ENCODE measurements at regions not wholly inside any gene's neighbourhood (a gene's known extent, or its start where the extent isn't known, plus 50 kb on each side); places are given as distances from the start of the nearest gene placed in this dataset.

DNA sequence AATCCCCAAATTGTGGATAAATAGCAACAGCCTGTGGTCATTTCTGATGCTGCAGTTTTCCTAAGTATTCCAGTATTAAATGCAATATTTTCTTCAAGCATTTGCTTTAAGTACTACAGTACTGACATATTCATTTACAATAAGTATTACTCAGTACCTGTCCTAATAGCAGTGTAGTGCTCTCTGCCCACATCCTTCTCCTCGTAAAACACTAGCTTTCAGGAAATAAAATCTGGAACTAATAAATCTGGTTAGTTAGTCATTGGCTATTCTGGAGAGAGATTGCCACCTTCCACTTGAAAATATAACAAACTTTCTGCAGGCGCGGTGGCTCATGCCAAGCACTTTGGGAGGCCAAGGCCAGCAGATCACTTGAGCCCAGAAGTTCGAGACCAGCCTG lies 441.5 kb downstream of the PRKD1 start:
- H4K20me1 ChIP-seq (ENCODE audit: insufficient read depth, low read length), result no peaks in the 10 kb centered on the region
- H3K27ac ChIP-seq (ENCODE audit: low read depth in 1 of 2, low read length in 2 of 2), result no peak overlapping the region
- no peaks in the 10 kb centered on the region for H3K4me1 ChIP-seq (ENCODE audit: control insufficient read depth in 1 of 2, insufficient read depth in 2 of 2, low read length in 2 of 2)
- no peak overlapping the region for H3K4me3 ChIP-seq (replicated peaks in 1 of 3; ENCODE audit: low read depth in 2 of 3, low read length in 3 of 3)
- WGBS (ENCODE audit: insufficient coverage), result no CpG with 5 or more reads among the region's 4 CpGs
- no peaks in the 10 kb centered on the region for H3K36me3 ChIP-seq (replicated peaks in 1 of 2; ENCODE audit: control insufficient read depth in 1 of 2, insufficient read depth in 2 of 2, low read length in 2 of 2)
- no peaks in the 10 kb centered on the region for H3K27me3 Mint-ChIP-seq (ENCODE audit: low read depth in 3 of 3)
- no peak overlapping the region for H3K27ac Mint-ChIP-seq
- no peak overlapping the region for H3K4me3 Mint-ChIP-seq
- H3K9me3 ChIP-seq (replicated peaks in 1 of 2; ENCODE audit: control insufficient read depth in 1 of 2, insufficient read depth in 1 of 2, low read length in 2 of 2), result peaks cover 0 to 8% of the 10 kb centered on the region in 2 donors
- no peaks in the 10 kb centered on the region for H3K27me3 ChIP-seq (ENCODE audit: control insufficient read depth in 2 of 2, insufficient read depth in 2 of 2, low read length in 2 of 2)
- no peaks in the 10 kb centered on the region for H3K79me2 ChIP-seq (ENCODE audit: insufficient read depth, low read length)
- DNase-seq, result no peak
- no peak overlapping the region for H3K9ac ChIP-seq (ENCODE audit: insufficient read depth, low read length, poor library complexity, severe bottlenecking)
- H3K9me3 Mint-ChIP-seq, result peaks cover 0 to 8% (median 2%) of the 10 kb centered on the region in 7 donors
- no peak overlapping the region for H3K4me2 ChIP-seq (replicated peaks; ENCODE audit: extremely low read depth, low read length, poor library complexity, severe bottlenecking)
- H3K36me3 Mint-ChIP-seq, result no peaks in the 10 kb centered on the region
- TF ChIP-seq, protein P1, sequence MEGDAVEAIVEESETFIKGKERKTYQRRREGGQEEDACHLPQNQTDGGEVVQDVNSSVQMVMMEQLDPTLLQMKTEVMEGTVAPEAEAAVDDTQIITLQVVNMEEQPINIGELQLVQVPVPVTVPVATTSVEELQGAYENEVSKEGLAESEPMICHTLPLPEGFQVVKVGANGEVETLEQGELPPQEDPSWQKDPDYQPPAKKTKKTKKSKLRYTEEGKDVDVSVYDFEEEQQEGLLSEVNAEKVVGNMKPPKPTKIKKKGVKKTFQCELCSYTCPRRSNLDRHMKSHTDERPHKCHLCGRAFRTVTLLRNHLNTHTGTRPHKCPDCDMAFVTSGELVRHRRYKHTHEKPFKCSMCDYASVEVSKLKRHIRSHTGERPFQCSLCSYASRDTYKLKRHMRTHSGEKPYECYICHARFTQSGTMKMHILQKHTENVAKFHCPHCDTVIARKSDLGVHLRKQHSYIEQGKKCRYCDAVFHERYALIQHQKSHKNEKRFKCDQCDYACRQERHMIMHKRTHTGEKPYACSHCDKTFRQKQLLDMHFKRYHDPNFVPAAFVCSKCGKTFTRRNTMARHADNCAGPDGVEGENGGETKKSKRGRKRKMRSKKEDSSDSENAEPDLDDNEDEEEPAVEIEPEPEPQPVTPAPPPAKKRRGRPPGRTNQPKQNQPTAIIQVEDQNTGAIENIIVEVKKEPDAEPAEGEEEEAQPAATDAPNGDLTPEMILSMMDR (IDR thresholded peaks at IDR 0.05), result no peak
- no peaks in the 10 kb centered on the region for H3K4me1 Mint-ChIP-seq
- H2AFZ ChIP-seq (ENCODE audit: insufficient read depth, low read depth, low read length, poor library complexity, severe bottlenecking), result no peak overlapping the region
- intact Hi-C loops (cut with micrococcal nuclease), result no loop called here

DNA sequence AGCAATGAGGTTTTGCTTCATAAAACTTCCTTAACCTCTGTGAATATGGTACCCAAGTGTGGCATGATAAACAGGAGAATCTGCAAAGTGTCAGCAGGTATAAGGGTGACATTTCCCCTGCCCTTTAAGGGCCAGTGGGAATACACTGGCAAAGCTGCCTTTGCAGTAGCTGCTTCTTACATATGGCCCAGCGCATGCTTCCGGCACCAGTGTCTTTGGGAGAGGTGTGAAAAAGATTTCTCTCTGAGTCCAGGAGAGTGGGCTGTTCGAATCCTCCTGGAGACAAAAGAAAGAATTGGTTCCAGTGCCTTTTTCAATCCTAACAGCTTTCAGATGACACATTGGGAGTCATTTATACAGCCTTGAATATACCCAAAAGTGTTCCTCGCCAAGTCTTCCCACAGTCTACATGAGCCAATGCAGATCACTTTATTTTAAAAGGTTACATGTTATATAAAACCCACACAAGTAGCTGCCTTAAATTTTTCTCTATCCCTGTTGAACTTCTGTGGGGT lies 437.7 kb downstream of the PRKD1 start:
- no peaks in the 10 kb centered on the region for H3K79me2 ChIP-seq (ENCODE audit: insufficient read depth, low read length)
- intact Hi-C loops (cut with micrococcal nuclease), result no loop called here
- Mint-ChIP-seq H3K9me3 (peaks cover 0 to 4% (median 1%) of the 10 kb centered on the region in 7 donors), H3K36me3 (no peaks in the 10 kb centered on the region), H3K4me1 (no peaks in the 10 kb centered on the region), H3K4me3 (no peak overlapping the region), H3K27me3 (ENCODE audit: low read depth in 3 of 3) (peaks cover 0 to 1% (median 0%) of the 10 kb centered on the region in 3 donors), H3K27ac (no peak overlapping the region)
- no peaks in the 10 kb centered on the region for H3K9me3 ChIP-seq (replicated peaks in 1 of 2; ENCODE audit: control insufficient read depth in 1 of 2, insufficient read depth in 1 of 2, low read length in 2 of 2)
- H3K4me3 ChIP-seq (replicated peaks in 1 of 3; ENCODE audit: low read depth in 2 of 3, low read length in 3 of 3), result no peak overlapping the region
- no peak overlapping the region for H3K4me2 ChIP-seq (replicated peaks; ENCODE audit: extremely low read depth, low read length, poor library complexity, severe bottlenecking)
- H2AFZ ChIP-seq (ENCODE audit: insufficient read depth, low read depth, low read length, poor library complexity, severe bottlenecking), result no peak overlapping the region
- no peak overlapping the region for H3K9ac ChIP-seq (ENCODE audit: insufficient read depth, low read length, poor library complexity, severe bottlenecking)
- TF ChIP-seq, protein P1 (IDR thresholded peaks at IDR 0.05), result no peak
- H3K27ac ChIP-seq (ENCODE audit: low read depth in 1 of 2, low read length in 2 of 2), result no peak overlapping the region
- no peaks in the 10 kb centered on the region for H3K36me3 ChIP-seq (replicated peaks in 1 of 2; ENCODE audit: control insufficient read depth in 1 of 2, insufficient read depth in 2 of 2, low read length in 2 of 2)
- H3K27me3 ChIP-seq (ENCODE audit: control insufficient read depth in 2 of 2, insufficient read depth in 2 of 2, low read length in 2 of 2), result no peaks in the 10 kb centered on the region
- no peak for DNase-seq
- no peaks in the 10 kb centered on the region for H3K4me1 ChIP-seq (ENCODE audit: control insufficient read depth in 1 of 2, insufficient read depth in 2 of 2, low read length in 2 of 2)
- no peaks in the 10 kb centered on the region for H4K20me1 ChIP-seq (ENCODE audit: insufficient read depth, low read length)
- no CpG with 5 or more reads among the region's 4 CpGs for WGBS (ENCODE audit: insufficient coverage)
